ENCODE measurements at regions not wholly inside any gene's neighbourhood (a gene's known extent, or its start where the extent isn't known, plus 50 kb on each side); places are given as distances from the start of the nearest gene placed in this dataset.

GRCh38 chr1:29417971-29418370 lies 181.6 kb downstream of the PTPRU start:
- no peak for TF ChIP-seq PATZ1 (CRISPR knock-in tag; IDR thresholded peaks at IDR 0.05; ENCODE audit: borderline replicate concordance)
- TF ChIP-seq RARB (CRISPR knock-in tag; IDR thresholded peaks at IDR 0.05): no peak
- no peak for TF ChIP-seq ZC3H10 (CRISPR knock-in tag; IDR thresholded peaks at IDR 0.05)
- no peak for TF ChIP-seq POU6F1 (CRISPR knock-in tag; IDR thresholded peaks at IDR 0.05; ENCODE audit: borderline replicate concordance, low read depth)
- TF ChIP-seq CREB5 (CRISPR knock-in tag; IDR thresholded peaks at IDR 0.05; ENCODE audit: low read depth): no peak
- TF ChIP-seq BACH2 (CRISPR knock-in tag; IDR thresholded peaks at IDR 0.05; ENCODE audit: borderline replicate concordance): no peak
- no peak for TF ChIP-seq CSRNP3 (CRISPR knock-in tag; IDR thresholded peaks at IDR 0.05)
- TF ChIP-seq ZNF70 (CRISPR knock-in tag; IDR thresholded peaks at IDR 0.05): no peak
- TF ChIP-seq TOX (CRISPR knock-in tag; IDR thresholded peaks at IDR 0.05; ENCODE audit: borderline replicate concordance): no peak
- TF ChIP-seq GLIS3 (CRISPR knock-in tag; IDR thresholded peaks at IDR 0.05): no peak
- no peak for TF ChIP-seq ESRRG (CRISPR knock-in tag; IDR thresholded peaks at IDR 0.05)
- no peak for TF ChIP-seq SNAI2 (CRISPR knock-in tag; IDR thresholded peaks at IDR 0.05)
- no peak for TF ChIP-seq TCF4 (CRISPR knock-in tag; IDR thresholded peaks at IDR 0.05; ENCODE audit: borderline replicate concordance)
- no peak for TF ChIP-seq ZFP3 (CRISPR knock-in tag; IDR thresholded peaks at IDR 0.05)
